H9 (cell line): ENCODE measurements at regions not wholly inside any gene's neighbourhood (a gene's known extent, or its start where the extent isn't known, plus 50 kb on each side); places are given as distances from the start of the nearest gene placed in this dataset.

ENCODE experiments used
- DNase-seq: peaks from one replicate; pipeline ENCODE4 v3.0.0-alpha.2; 2017
- H2AFZ ChIP-seq: one replicate; pipeline ENCODE4 v1.6.1; 2013; ENCODE audit warnings: mild to moderate bottlenecking, low read length, control low read depth, moderate library complexity
- H2AK5ac ChIP-seq: 2 replicates; pipeline ENCODE4 v1.6.1; 2013; ENCODE audit warnings: low read length, control low read depth, mixed read lengths; ENCODE audit not compliant: insufficient read length
- H2BK120ac ChIP-seq: one replicate; pipeline ENCODE4 v1.6.1; 2013; ENCODE audit warnings: low read depth, mild to moderate bottlenecking, low read length, control low read depth, inconsistent platforms; ENCODE audit not compliant: poor library complexity, severe bottlenecking
- H2BK12ac ChIP-seq: 2 replicates; pipeline ENCODE4 v1.6.1; 2013; ENCODE audit warnings: low read length, control low read depth, mixed read lengths, low read depth; ENCODE audit not compliant: insufficient read length
- H2BK15ac ChIP-seq: 2 replicates; pipeline ENCODE4 v1.6.1; 2013; ENCODE audit warnings: low read depth, low read length, control low read depth
- H2BK20ac ChIP-seq: one replicate; pipeline ENCODE4 v1.6.1; 2013; ENCODE audit warnings: low read depth, mild to moderate bottlenecking, low read length, control low read depth, inconsistent platforms; ENCODE audit not compliant: poor library complexity, severe bottlenecking
- H2BK5ac ChIP-seq: 2 replicates; pipeline ENCODE4 v1.6.1; 2013; ENCODE audit warnings: low read length, control low read depth, mixed read lengths; ENCODE audit not compliant: insufficient read length
- H3K14ac ChIP-seq: 2 replicates; pipeline ENCODE4 v1.6.1; 2013; ENCODE audit warnings: low read length, control low read depth; ENCODE audit not compliant: insufficient read depth
- H3K18ac ChIP-seq: 2 replicates; pipeline ENCODE4 v1.6.1; 2013; ENCODE audit warnings: low read depth, mild to moderate bottlenecking, mixed read lengths, low read length, control low read depth; ENCODE audit not compliant: insufficient read length
- H3K23ac ChIP-seq: 2 replicates; pipeline ENCODE4 v1.6.1; 2013; ENCODE audit warnings: low read length, control low read depth, mixed read lengths, low read depth; ENCODE audit not compliant: insufficient read length
- H3K23me2 ChIP-seq: 2 replicates; pipeline ENCODE4 v1.6.1; 2013; ENCODE audit warnings: low read depth, mild to moderate bottlenecking, mixed read lengths, low read length, control low read depth; ENCODE audit not compliant: insufficient read length, poor library complexity, severe bottlenecking
- H3K27ac ChIP-seq: 2 replicates; pipeline ENCODE4 v1.5.1; 2013; ENCODE audit warnings: low read length, control low read depth, mixed read lengths, low read depth; ENCODE audit not compliant: insufficient read length
- H3K27me3 ChIP-seq: 2 replicates; pipeline ENCODE4 v1.6.1; 2013; ENCODE audit warnings: low read length, control low read depth, inconsistent platforms; ENCODE audit not compliant: insufficient read depth
- H3K4ac ChIP-seq: 2 replicates; pipeline ENCODE4 v1.6.1; 2013; ENCODE audit warnings: low read depth, mild to moderate bottlenecking, control low read depth, inconsistent platforms, low read length, moderate library complexity
- H3K4me1 ChIP-seq: 2 replicates; pipeline ENCODE4 v1.6.1; 2013; ENCODE audit warnings: low read length, control low read depth, inconsistent platforms; ENCODE audit not compliant: insufficient read depth
- H3K4me2 ChIP-seq: 2 replicates; pipeline ENCODE4 v1.6.1; 2013; ENCODE audit warnings: low read length, control low read depth, mixed read lengths; ENCODE audit not compliant: insufficient read length, insufficient read depth
- H3K56ac ChIP-seq: 2 replicates; pipeline ENCODE4 v1.6.1; 2013; ENCODE audit warnings: low read depth, mild to moderate bottlenecking, mixed read lengths, low read length, control low read depth; ENCODE audit not compliant: insufficient read length
- H3K79me1 ChIP-seq: 2 replicates; pipeline ENCODE4 v1.6.1; 2013; ENCODE audit warnings: low read depth, mild to moderate bottlenecking, moderate library complexity, low read length, control low read depth, inconsistent platforms; ENCODE audit not compliant: insufficient read depth, poor library complexity, severe bottlenecking
- H3K79me2 ChIP-seq: 2 replicates; pipeline ENCODE4 v1.6.1; 2013; ENCODE audit warnings: low read length, control low read depth, inconsistent platforms; ENCODE audit not compliant: insufficient read depth
- H3K9ac ChIP-seq: 2 replicates; pipeline ENCODE4 v1.6.1; 2013; ENCODE audit warnings: low read length, control low read depth, mixed read lengths; ENCODE audit not compliant: insufficient read length; ENCODE audit errors: extremely low read depth
- H3K9me3 ChIP-seq: one replicate; pipeline ENCODE4 v1.6.1; 2013; ENCODE audit warnings: low read depth, low read length, inconsistent platforms; ENCODE audit not compliant: control insufficient read depth
- H3T11ph ChIP-seq: one replicate; pipeline ENCODE4 v1.6.1; 2013; ENCODE audit warnings: mild to moderate bottlenecking, low read length, control low read depth, inconsistent platforms
- H4K20me1 ChIP-seq: one replicate; pipeline ENCODE4 v1.6.1; 2013; ENCODE audit not compliant: control insufficient read depth, insufficient read length, insufficient read depth
- H4K5ac ChIP-seq: 2 replicates; pipeline ENCODE4 v1.6.1; 2013; ENCODE audit warnings: low read depth, mild to moderate bottlenecking, mixed read lengths, low read length, control low read depth; ENCODE audit not compliant: insufficient read length
- H4K8ac ChIP-seq: replicated peaks from 2 replicates; pipeline ENCODE4 v1.6.1; 2013; ENCODE audit warnings: low read length, control low read depth, mixed read lengths, low read depth; ENCODE audit not compliant: insufficient read length
- H4K91ac ChIP-seq: 2 replicates; pipeline ENCODE4 v1.6.1; 2013; ENCODE audit warnings: low read depth, mild to moderate bottlenecking, moderate library complexity, mixed read lengths, low read length, control low read depth; ENCODE audit not compliant: insufficient read length
- H3K27ac Mint-ChIP-seq, 3 experiments: 2 replicates in 2 of 3; 3 replicates in 1 of 3; pipeline ENCODE4 v1.8.0; 2020 to 2021; ENCODE audit warnings: mixed read lengths in 3 of 3, mild to moderate bottlenecking in 1 of 3, moderate library complexity in 1 of 3
- H3K27me3 Mint-ChIP-seq: 2 replicates; pipeline ENCODE4 v1.8.0; 2021; ENCODE audit warnings: low read depth, mild to moderate bottlenecking, moderate library complexity, mixed read lengths
- H3K36me3 Mint-ChIP-seq, 3 experiments: 2 replicates in 2 of 3; 3 replicates in 1 of 3; pipeline ENCODE4 v1.8.0; 2020 to 2021; ENCODE audit warnings: low read depth in 3 of 3, mixed read lengths in 3 of 3; ENCODE audit not compliant: insufficient read depth in 1 of 3
- H3K4me1 Mint-ChIP-seq, 2 experiments: 2 replicates each; pipeline ENCODE4 v1.8.0; 2020; ENCODE audit warnings: mixed read lengths in 2 of 2
- H3K4me3 Mint-ChIP-seq, 2 experiments: 2 replicates in 1 of 2; 3 replicates in 1 of 2; pipeline ENCODE4 v1.8.0; 2020 to 2021; ENCODE audit warnings: mild to moderate bottlenecking in 2 of 2, mixed read lengths in 2 of 2, moderate library complexity in 1 of 2
- H3K9me3 Mint-ChIP-seq, 2 experiments: 2 replicates in 1 of 2; 3 replicates in 1 of 2; pipeline ENCODE4 v1.8.0; 2020; ENCODE audit warnings: mild to moderate bottlenecking in 2 of 2, mixed read lengths in 2 of 2, moderate library complexity in 1 of 2
- CTCF ChIP-seq: fragments of 200-600 bp; sonication (generic); conservative IDR thresholded peaks from 3 replicates; pipeline ENCODE4 v1.8.0; 2021; ENCODE audit warnings: antibody characterized with exemption, mild to moderate bottlenecking
- WGBS: extraction: QIAGEN DNeasy Blood & Tissue Kit; methylation state at CpG from one replicate; pipeline ENCODE4 v1.1.7; 2013; ENCODE audit warnings: missing lambda C conversion rate, low lambda C conversion rate, mixed read lengths; ENCODE audit not compliant: insufficient read length; ENCODE audit errors: extremely low coverage; 5-methylcytosine and 5-hydroxymethylcytosine counted together

GRCh38 chr9:103193992-103194391 lies 198.9 kb downstream of the CYLC2 start:
- H2AK5ac ChIP-seq = no peak overlapping the region
- no peak overlapping the region for H2BK12ac ChIP-seq
- H3K9me3 Mint-ChIP-seq = no peaks in the 10 kb centered on the region; a peak in 1 of 5 replicates
- no peak overlapping the region for H2BK20ac ChIP-seq
- H4K5ac ChIP-seq = no peak overlapping the region
- H3K56ac ChIP-seq = no peak overlapping the region
- H3K4me2 ChIP-seq = no peak overlapping the region
- H3T11ph ChIP-seq = no peak overlapping the region
- no peaks in the 10 kb centered on the region for H3K4me1 ChIP-seq
- H3K27ac ChIP-seq = no peak overlapping the region
- no peak overlapping the region for H3K27ac Mint-ChIP-seq
- no peak overlapping the region for H2BK15ac ChIP-seq
- H2BK120ac ChIP-seq = no peak overlapping the region
- H3K23me2 ChIP-seq = no peaks in the 10 kb centered on the region
- H3K4me3 Mint-ChIP-seq = no peak overlapping the region
- no peaks in the 10 kb centered on the region for H4K20me1 ChIP-seq
- H3K9me3 ChIP-seq = no peaks in the 10 kb centered on the region
- no peak overlapping the region for H3K9ac ChIP-seq
- no peak overlapping the region for H3K18ac ChIP-seq
- no peaks in the 10 kb centered on the region for H3K36me3 Mint-ChIP-seq
- no peaks in the 10 kb centered on the region for H3K79me1 ChIP-seq
- H3K79me2 ChIP-seq = no peaks in the 10 kb centered on the region
- H4K8ac ChIP-seq = no peak overlapping the region
- H3K23ac ChIP-seq = no peak overlapping the region
- H3K4me1 Mint-ChIP-seq = no peaks in the 10 kb centered on the region
- H2AFZ ChIP-seq = no peak overlapping the region
- H3K27me3 ChIP-seq = no peaks in the 10 kb centered on the region
- H3K27me3 Mint-ChIP-seq = no peaks in the 10 kb centered on the region
- no CpG with 5 or more reads among the region's 1 CpG for WGBS
- TF ChIP-seq CTCF = no peak
- H3K14ac ChIP-seq = no peak overlapping the region
- DNase-seq = no peak
- no peak overlapping the region for H4K91ac ChIP-seq
- H2BK5ac ChIP-seq = no peak overlapping the region
- no peak overlapping the region for H3K4ac ChIP-seq
